GM19467 (cell line): ENCODE measurements at regions not wholly inside any gene's neighbourhood (a gene's known extent, or its start where the extent isn't known, plus 50 kb on each side); places are given as distances from the start of the nearest gene placed in this dataset.

Source experiments
- ATAC-seq: cut with Tn5 transposase; IDR thresholded peaks from one replicate; pipeline ENCODE4 v1.9.1; 2021; ENCODE audit warnings: mild to moderate bottlenecking, moderate library complexity; ENCODE audit not compliant: unreplicated experiment

- ATAC-seq = no peak
Measured at GRCh38 chr2:145609951-145610350, 1090.0 kb upstream of the ZEB2 start.

GRCh38 chr2:145601361-145601925 lies 1081.5 kb upstream of the ZEB2 start:
- ATAC-seq = no peak

- no peak for ATAC-seq
Measured at GRCh38 chr2:145600811-145601210, 1080.9 kb upstream of the ZEB2 start.

GRCh38 chr2:145599756-145600155 lies 1079.8 kb upstream of the ZEB2 start:
- no peak for ATAC-seq

GRCh38 chr2:145598434-145598833 lies 1078.5 kb upstream of the ZEB2 start:
- no peak for ATAC-seq

GRCh38 chr2:145597809-145598208 lies 1077.9 kb upstream of the ZEB2 start:
- no peak for ATAC-seq

GRCh38 chr2:145597006-145597405 lies 1077.1 kb upstream of the ZEB2 start:
- no peak for ATAC-seq

GRCh38 chr2:145596416-145596815 lies 1076.5 kb upstream of the ZEB2 start:
- ATAC-seq = no peak

- no peak for ATAC-seq
Measured at GRCh38 chr2:145595296-145595695, 1075.4 kb upstream of the ZEB2 start.

GRCh38 chr2:145593991-145594614 lies 1074.2 kb upstream of the ZEB2 start:
- no peak for ATAC-seq

- peak; percentile 51 for ATAC-seq
Measured at GRCh38 chr2:145593280-145593679, 1073.4 kb upstream of the ZEB2 start.

GRCh38 chr2:145592361-145592760 lies 1072.4 kb upstream of the ZEB2 start:
- ATAC-seq = no peak

- ATAC-seq = no peak
Measured at GRCh38 chr2:145591109-145591809, 1071.3 kb upstream of the ZEB2 start.

- no peak for ATAC-seq
Measured at GRCh38 chr2:145587922-145588321, 1068.0 kb upstream of the ZEB2 start.

GRCh38 chr2:145584353-145584752 lies 1064.4 kb upstream of the ZEB2 start:
- ATAC-seq = no peak

- ATAC-seq = no peak
Measured at GRCh38 chr2:145573608-145574007, 1053.7 kb upstream of the ZEB2 start.

GRCh38 chr2:145572238-145572637 lies 1052.3 kb upstream of the ZEB2 start:
- ATAC-seq = no peak

- no peak for ATAC-seq
Measured at GRCh38 chr2:145569108-145569507, 1049.2 kb upstream of the ZEB2 start.

GRCh38 chr2:145563741-145564615 lies 1044.1 kb upstream of the ZEB2 start:
- no peak for ATAC-seq

- no peak for ATAC-seq
Measured at GRCh38 chr2:145561152-145561551, 1041.2 kb upstream of the ZEB2 start.

- ATAC-seq = no peak
Measured at GRCh38 chr2:145558617-145559350, 1038.9 kb upstream of the ZEB2 start.
